Medulla oblongata (tissue), 1 donor: ENCODE measurements at regions not wholly inside any gene's neighbourhood (a gene's known extent, or its start where the extent isn't known, plus 50 kb on each side); places are given as distances from the start of the nearest gene placed in this dataset.

ENCODE experiments used
- DNase-seq: peaks from one replicate; pipeline ENCODE4 v3.0.0-alpha.2; 2015; ENCODE audit errors: extremely low spot score

DNA sequence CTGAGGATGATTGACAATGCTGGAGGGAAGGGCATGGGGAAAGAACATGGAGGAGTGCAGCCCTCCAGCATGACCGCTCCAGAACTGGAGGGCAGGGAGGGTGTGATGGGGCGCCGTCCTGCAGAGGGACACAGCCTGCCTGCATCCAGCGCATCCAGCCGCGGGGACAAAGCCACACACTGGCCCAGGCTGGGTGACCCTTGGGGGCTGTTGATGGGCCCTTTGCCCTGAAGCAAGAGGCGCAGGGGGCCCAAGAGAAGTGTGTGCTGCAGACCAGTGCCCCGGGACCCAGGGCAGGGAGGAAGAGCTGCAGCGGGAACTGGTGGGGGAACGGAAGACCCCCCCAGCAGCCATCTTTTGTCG, 169.8 kb upstream of the PPP1R26 start:
- no peak for DNase-seq

GRCh38 chr9:135310134-135310533, 169.4 kb upstream of the PPP1R26 start:
- no peak for DNase-seq

DNA sequence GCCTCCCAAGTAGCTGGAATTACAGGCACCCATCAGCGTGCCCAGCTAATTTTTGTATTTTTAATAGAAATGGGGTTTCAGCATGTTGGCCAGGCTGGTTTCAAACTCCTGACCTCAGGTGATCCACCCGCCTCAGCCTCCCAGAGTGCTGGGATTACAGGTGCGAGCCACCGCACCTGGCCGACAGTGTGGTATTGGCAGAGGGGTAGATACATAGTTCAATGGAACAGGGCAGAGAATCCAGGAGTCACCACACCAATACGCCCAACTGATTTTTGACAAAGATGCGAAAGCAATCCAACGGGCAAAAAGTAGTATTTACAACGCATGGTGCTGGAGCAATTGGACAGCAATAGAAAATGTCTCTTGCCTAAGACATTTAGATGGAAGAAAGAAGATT, 164.0 kb upstream of the PPP1R26 start:
- DNase-seq = no peak

GRCh38 chr9:135320331-135320730, 159.3 kb upstream of the PPP1R26 start:
- no peak for DNase-seq

DNA sequence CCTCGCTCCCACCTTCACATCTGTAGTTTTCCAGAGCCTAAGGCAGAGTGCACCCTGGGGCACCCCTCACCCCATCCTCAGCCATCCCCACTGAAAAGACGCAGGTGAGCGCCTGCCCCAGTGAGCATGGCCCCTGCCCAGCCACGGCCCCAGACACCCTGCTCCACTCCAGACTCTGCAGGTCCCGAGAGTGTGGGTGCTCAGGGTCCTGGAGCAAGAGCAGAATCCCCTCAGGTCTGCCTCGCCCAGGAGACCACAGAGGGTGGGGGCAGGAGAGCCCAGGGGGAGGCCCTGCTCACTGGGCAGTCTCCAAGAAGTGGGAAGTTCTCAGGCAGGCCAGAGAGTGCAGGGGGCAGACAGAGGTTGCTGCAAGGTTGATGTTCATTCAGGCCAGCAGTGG, 158.6 kb upstream of the PPP1R26 start:
- no peak for DNase-seq

GRCh38 chr9:135321580-135321979, 158.0 kb upstream of the PPP1R26 start:
- no peak for DNase-seq

DNA sequence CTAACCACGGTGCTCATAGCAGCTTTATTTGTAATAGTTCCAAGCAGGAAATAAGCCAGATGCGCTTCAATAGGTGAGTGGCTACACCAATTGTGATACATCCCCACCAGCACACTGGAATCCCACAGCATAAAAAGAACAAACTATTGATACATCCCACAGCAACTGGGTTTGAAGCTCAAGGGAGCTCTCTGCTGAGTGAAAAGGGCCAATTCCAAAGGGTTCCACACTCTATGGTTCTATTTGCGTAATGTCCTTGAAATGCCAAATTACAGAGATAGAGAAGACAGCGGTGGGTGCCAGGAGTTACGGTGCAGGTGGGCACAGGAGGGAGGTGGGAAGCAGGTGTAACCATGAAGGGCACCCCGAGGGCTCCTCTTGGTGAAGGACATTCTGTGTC, 155.3 kb upstream of the PPP1R26 start:
- no peak for DNase-seq

DNA sequence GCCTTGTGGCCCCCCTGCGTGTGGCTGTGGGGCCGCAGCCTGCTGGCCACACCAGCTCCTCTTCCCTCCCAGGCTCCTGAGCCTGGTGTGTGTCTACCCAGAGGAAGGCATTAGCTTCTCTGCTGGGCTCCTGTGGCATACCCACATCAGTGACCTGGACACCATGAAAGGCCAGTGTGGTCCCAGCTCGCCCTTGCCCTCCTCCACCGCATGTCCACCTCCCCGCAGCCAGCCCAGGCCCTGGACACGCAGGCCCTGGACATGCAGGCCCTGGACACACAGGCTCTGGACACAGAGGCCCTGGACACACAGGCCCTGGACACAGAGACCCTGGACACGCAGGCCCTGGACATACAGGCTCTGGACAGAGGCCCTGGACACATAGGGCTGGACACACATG, 153.4 kb upstream of the PPP1R26 start:
- DNase-seq = no peak

- DNase-seq = no peak
These were observed 152.9 kb upstream of the PPP1R26 start for GRCh38 chr9:135326633-135327152.

DNA sequence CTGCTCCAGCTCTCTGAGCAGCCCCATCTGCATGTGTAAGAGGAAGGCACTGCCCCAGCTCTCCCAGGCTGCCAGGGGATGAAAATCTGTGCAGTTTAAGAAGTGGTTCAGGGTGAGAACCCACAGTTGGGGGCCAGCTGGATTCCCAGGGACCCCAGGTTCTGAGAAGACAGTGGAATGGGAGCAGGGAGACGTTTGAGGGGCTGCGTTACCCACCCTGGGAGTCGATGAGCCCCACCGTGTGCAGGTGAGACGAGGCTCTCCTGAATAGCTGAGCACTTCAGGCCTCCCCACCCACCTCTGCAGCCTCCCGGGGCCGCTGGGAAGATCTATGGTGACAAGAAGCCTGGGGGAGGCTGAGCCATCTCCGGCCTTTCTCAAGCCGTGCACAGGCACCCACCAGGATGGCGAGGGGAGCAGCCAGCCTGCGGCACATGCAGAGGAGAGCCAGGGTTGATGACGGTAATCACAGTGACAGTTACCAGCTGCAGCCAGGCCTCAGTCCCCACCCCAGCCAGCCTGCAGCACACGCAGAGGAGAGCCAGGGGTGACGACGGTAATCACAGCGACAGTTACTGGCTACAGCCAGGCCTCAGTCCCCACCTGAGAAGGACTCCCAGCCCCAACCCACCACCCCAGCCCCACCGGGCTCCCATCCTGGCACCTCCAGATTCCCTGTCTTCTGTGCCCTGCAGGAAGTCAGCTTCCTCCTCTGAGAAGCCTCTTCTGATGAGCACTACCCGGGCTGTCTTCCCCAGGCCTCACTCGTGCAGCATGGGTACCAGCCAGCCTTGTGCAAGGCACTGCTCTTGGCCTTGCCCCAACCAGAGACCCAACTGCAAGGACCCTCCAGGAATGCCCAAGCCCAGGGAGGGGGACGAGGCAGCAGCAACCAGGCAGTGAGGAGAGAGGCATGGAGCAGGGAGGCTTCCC, 150.8 kb upstream of the PPP1R26 start:
- no peak for DNase-seq

DNA sequence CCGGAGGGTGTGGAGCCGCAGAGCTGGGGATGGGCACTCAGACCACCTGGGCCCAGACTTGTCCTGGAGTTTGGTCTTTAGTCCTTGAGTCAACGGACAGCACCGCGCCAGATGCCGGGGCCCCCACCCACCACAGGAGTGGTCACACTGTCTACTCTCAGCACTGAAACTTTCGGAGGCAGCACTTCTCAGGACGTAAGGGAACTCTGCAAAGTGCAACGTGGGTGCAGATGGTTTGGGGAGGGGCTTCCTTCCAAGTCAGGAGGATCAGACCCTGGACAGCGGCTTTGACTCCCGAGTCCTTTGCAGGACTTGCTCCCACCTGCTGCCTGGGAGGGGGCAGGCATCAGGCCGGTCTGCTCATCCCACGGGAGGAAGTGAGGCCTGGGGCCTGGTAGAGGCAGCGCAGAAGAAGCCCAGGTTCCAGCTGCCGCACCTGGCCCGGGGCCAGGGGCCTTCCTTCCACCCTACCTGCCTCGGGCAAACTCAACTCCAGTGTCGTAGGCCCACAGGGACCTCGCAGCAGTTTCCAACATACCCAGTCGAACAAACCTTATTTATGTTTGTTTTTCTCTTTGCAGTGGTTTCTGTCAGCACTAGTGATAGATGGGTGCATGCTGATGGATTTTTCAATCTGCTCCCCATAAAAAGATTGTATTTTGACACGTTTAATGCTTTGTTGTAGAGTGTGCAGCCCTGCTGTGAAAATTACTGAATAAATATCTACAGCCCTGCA, 149.8 kb upstream of the PPP1R26 start:
- no peak for DNase-seq

- no peak for DNase-seq
These were observed 149.3 kb upstream of the PPP1R26 start for GRCh38 chr9:135330307-135330631.

- DNase-seq = no peak
These were observed 148.6 kb upstream of the PPP1R26 start for GRCh38 chr9:135330685-135331590.

DNA sequence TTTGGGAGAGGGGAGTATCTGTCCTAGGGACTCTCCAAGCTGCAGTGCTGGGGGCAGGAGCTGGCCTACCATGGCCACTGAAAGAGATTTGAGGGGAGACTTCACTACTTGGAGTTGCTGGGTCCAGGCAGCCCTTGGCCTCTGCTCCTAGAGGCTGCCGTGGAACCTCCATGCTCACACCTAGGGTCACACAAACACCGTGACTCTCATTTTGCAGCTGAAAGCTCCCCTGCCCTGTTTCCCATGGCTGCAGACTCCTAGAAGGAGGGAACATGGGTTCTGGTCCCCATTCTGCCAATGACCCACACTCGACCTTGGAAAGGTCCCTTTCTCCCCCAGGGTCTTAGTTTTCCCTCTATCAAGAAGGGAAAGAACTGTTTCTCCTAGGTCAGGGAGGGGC, 147.1 kb upstream of the PPP1R26 start:
- DNase-seq = no peak

DNA sequence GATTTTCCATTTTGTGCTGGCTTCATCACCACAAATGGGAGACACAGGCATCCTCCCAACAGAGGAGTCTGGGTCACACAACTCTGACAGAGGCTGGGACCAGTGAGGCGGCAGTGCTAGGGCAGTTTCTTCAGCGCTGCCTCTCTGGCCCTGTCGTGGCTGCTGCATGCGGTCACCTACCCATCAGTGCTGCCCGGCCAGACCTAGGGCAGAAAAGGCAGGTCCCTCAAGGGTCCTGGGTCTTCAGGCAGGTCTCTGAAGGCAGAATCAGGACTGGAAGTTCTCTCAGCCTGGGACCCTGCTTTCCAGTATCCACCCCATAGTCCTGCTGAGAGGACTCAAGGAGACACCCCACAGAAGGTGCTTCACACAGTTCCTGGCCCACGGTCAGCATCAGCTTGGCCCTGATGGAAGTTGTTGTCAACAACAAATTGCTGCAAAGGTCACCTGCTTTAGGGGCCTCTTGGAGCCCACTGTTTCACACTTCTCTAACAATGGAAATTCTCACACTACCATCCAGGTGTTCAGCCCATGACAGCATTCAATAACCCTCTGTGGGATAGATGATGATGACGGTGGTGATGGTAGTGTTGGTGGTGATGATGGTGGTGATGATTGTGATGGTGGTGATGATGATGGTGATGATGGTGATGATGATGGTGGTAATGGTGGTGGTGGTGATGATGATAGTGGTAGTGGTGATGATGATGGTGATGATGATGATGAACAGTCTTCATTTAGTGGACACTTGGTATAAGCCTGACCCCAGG, 146.4 kb upstream of the PPP1R26 start:
- no peak for DNase-seq

DNA sequence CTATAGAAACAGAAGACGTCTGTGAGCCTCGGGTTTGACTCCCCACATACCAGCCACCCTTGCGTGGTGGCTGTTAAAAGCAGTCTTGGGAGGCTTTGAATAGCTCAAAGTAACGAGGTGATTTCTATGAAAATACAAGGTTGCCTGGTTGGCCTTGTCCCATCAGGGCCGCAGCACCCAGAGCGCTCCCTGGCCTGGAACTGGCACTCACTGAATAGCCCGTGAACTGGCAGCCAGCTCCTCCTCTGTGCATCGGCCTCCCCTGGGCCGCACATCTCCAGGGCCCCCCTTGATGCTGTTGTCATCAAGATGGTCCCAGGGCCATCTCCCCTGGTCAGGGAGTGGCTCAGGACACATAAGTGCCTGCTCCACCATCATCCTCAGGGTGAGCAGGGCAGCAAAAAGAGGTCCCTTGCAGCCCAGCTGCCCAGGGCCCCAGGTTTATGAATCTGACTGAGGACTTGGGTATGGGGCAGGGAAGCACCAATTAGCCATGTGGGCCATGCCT, 144.6 kb upstream of the PPP1R26 start:
- no peak for DNase-seq

DNA sequence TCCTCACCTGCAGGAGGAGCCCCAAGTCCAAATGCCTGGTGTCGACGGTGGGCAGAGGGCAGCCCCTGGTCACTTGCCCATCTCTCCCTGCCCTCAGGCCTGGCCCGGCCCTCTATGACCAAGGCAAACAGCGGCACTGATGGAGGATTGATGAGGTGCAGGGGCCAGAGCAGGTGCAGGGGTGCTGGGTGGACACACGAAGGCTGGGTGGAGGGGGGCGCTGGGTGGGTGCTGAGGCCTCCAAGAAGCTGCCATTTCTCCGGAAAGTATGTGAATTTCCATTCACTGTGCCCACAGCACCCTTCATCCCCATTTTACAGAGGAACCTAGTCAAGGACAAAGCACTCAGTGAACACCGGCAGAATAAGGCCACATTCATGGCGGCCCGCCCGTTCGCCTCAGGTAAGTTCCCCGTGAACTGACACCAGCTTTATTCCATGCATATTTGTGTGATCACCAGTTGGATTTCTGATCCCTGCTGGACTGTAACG, 143.8 kb upstream of the PPP1R26 start:
- no peak for DNase-seq

GRCh38 chr9:135336722-135337527, 142.7 kb upstream of the PPP1R26 start:
- no peak for DNase-seq

GRCh38 chr9:135338546-135338945, 141.0 kb upstream of the PPP1R26 start:
- no peak for DNase-seq

- no peak for DNase-seq
These were observed 140.1 kb upstream of the PPP1R26 start for GRCh38 chr9:135339378-135339973.
